Activated B cell treated with CpG ODN at 0.5 μM for 24 hours (primary cell): ENCODE measurements at regions not wholly inside any gene's neighbourhood (a gene's known extent, or its start where the extent isn't known, plus 50 kb on each side); places are given as distances from the start of the nearest gene placed in this dataset.

Experiments used
- ATAC-seq: fragments of 200-7000 bp; cut with Tn5 transposase; one replicate; pipeline ENCODE4 v1.10.0; 2021; ENCODE audit warnings: low read depth, mild to moderate bottlenecking, moderate library complexity
- CTCF ChIA-PET: fragments of 350-600 bp; sonication (Branson Sonifier 250); formaldehyde crosslinking; loops from one replicate; lab custom pipeline; 2021; ENCODE audit warnings: antibody characterized with exemption; lab: Charles Lee
- POLR2A ChIA-PET: fragments of 350-600 bp; sonication (Branson Sonifier 250); formaldehyde crosslinking; loops from one replicate; lab custom pipeline; 2021; ENCODE audit warnings: antibody characterized with exemption; lab: Charles Lee
- DNase-seq: peaks from one replicate; pipeline ENCODE4 v3.0.0; 2022
- H3K27ac Mint-ChIP-seq: one replicate; pipeline ENCODE4 v1.8.0; 2020; ENCODE audit warnings: mixed read lengths
- H3K27me3 Mint-ChIP-seq: one replicate; pipeline ENCODE4 v1.8.0; 2021; ENCODE audit warnings: mixed read lengths
- H3K36me3 Mint-ChIP-seq: one replicate; pipeline ENCODE4 v1.8.0; 2021; ENCODE audit warnings: low read depth, mixed read lengths
- H3K4me1 Mint-ChIP-seq: one replicate; pipeline ENCODE4 v1.8.0; 2021; ENCODE audit warnings: mixed read lengths
- H3K4me3 Mint-ChIP-seq: one replicate; pipeline ENCODE4 v1.8.0; 2020; ENCODE audit warnings: mild to moderate bottlenecking, mixed read lengths
- H3K9me3 Mint-ChIP-seq: one replicate; pipeline ENCODE4 v1.8.0; 2020; ENCODE audit warnings: mixed read lengths
- CTCF ChIP-seq: fragments of 200-600 bp; IDR thresholded peaks from one replicate; pipeline ENCODE4 v1.8.0; 2022; ENCODE audit warnings: antibody characterized with exemption, mild to moderate bottlenecking
- intact Hi-C: fragments of 100-400 bp; cut with micrococcal nuclease; formaldehyde crosslinking; loops from one replicate; pipeline ENCODE4 v1.15.1; 2024

- no peak overlapping the region for H3K27ac Mint-ChIP-seq
- peaks cover 15% of the 10 kb centered on the region for H3K9me3 Mint-ChIP-seq
- no peak overlapping the region for H3K4me3 Mint-ChIP-seq
- H3K4me1 Mint-ChIP-seq = no peaks in the 10 kb centered on the region
- intact Hi-C loops = no loop called here
- DNase-seq (no peak), ATAC-seq (no peak)
- ChIA-PET CTCF (no interaction called here), POLR2A (no interaction called here)
- TF ChIP-seq CTCF = no peak
- H3K36me3 Mint-ChIP-seq = no peaks in the 10 kb centered on the region
- peaks cover 21% of the 10 kb centered on the region for H3K27me3 Mint-ChIP-seq
Observed at GRCh38 chr7:35474100-35474499, 220.2 kb upstream of the TBX20 start.

- peaks cover 18% of the 10 kb centered on the region for H3K27me3 Mint-ChIP-seq
- H3K4me3 Mint-ChIP-seq = no peak overlapping the region
- ChIA-PET CTCF (no interaction called here), POLR2A (no interaction called here)
- DNase-seq (no peak), ATAC-seq (no peak)
- no peaks in the 10 kb centered on the region for H3K9me3 Mint-ChIP-seq
- no peak for TF ChIP-seq CTCF
- intact Hi-C loops = no loop called here
- H3K4me1 Mint-ChIP-seq = no peaks in the 10 kb centered on the region
- no peak overlapping the region for H3K27ac Mint-ChIP-seq
- H3K36me3 Mint-ChIP-seq = no peaks in the 10 kb centered on the region
Observed at GRCh38 chr7:35468606-35469005, 214.7 kb upstream of the TBX20 start.

GRCh38 chr7:35467456-35467978, 213.6 kb upstream of the TBX20 start:
- intact Hi-C loops = no loop called here
- Mint-ChIP-seq H3K27ac (no peak overlapping the region), H3K4me3 (no peak overlapping the region), H3K9me3 (peaks cover 3% of the 10 kb centered on the region), H3K36me3 (no peaks in the 10 kb centered on the region), H3K4me1 (peaks cover 2% of the 10 kb centered on the region), H3K27me3 (peaks cover 13% of the 10 kb centered on the region)
- ChIA-PET CTCF (no interaction called here), POLR2A (no interaction called here)
- ATAC-seq (no peak), DNase-seq (no peak)
- no peak for TF ChIP-seq CTCF

- peaks cover 6% of the 10 kb centered on the region for H3K9me3 Mint-ChIP-seq
- CTCF ChIA-PET = no interaction called here
- POLR2A ChIA-PET = no interaction called here
- no peak overlapping the region for H3K27ac Mint-ChIP-seq
- H3K27me3 Mint-ChIP-seq = peaks cover 9% of the 10 kb centered on the region
- H3K4me1 Mint-ChIP-seq = peaks cover 2% of the 10 kb centered on the region
- H3K4me3 Mint-ChIP-seq = no peak overlapping the region
- no peaks in the 10 kb centered on the region for H3K36me3 Mint-ChIP-seq
- intact Hi-C loops = no loop called here
- no peak for TF ChIP-seq CTCF
- ATAC-seq = no peak
- DNase-seq = no peak
Observed at GRCh38 chr7:35465791-35466336, 212.0 kb upstream of the TBX20 start.

- Mint-ChIP-seq H3K4me1 (peaks cover 2% of the 10 kb centered on the region), H3K36me3 (no peaks in the 10 kb centered on the region), H3K27ac (no peak overlapping the region), H3K9me3 (peaks cover 13% of the 10 kb centered on the region), H3K4me3 (no peak overlapping the region), H3K27me3 (peaks cover 11% of the 10 kb centered on the region)
- DNase-seq (no peak), ATAC-seq (no peak)
- intact Hi-C loops = no loop called here
- TF ChIP-seq CTCF = no peak
- ChIA-PET CTCF (no interaction called here), POLR2A (no interaction called here)
Observed at GRCh38 chr7:35463751-35464150, 209.9 kb upstream of the TBX20 start.
